BLaER1 (cell line): ENCODE measurements at regions not wholly inside any gene's neighbourhood (a gene's known extent, or its start where the extent isn't known, plus 50 kb on each side); places are given as distances from the start of the nearest gene placed in this dataset.
"Not testable (repeated sequence)": the region's sequence is repeated elsewhere in the genome, so short reads cannot be mapped to it uniquely, and the experiment has no call there.

ENCODE experiments used
- H3K27ac ChIP-seq: shearing (Covaris generic); formaldehyde crosslinking; 2 replicates; pipeline ENCODE4 v1.8.1; 2022
- H3K27me3 ChIP-seq: shearing (Covaris generic); formaldehyde crosslinking; 2 replicates; pipeline ENCODE4 v1.8.1; 2022
- H3K36me3 ChIP-seq: shearing (Covaris generic); formaldehyde crosslinking; 2 replicates; pipeline ENCODE4 v1.8.1; 2022
- H3K4me1 ChIP-seq: shearing (Covaris generic); formaldehyde crosslinking; 2 replicates; pipeline ENCODE4 v1.8.1; 2022
- H3K4me2 ChIP-seq: shearing (Covaris generic); formaldehyde crosslinking; 2 replicates; pipeline ENCODE4 v1.8.1; 2022
- H3K4me3 ChIP-seq: shearing (Covaris generic); formaldehyde crosslinking; 2 replicates; pipeline ENCODE4 v1.8.1; 2022
- H3K9ac ChIP-seq: shearing (Covaris generic); formaldehyde crosslinking; 2 replicates; pipeline ENCODE4 v1.8.1; 2022
- H3K9me3 ChIP-seq: shearing (Covaris generic); formaldehyde crosslinking; 2 replicates; pipeline ENCODE4 v1.8.1; 2022
- H4K20me1 ChIP-seq: shearing (Covaris generic); formaldehyde crosslinking; 2 replicates; pipeline ENCODE4 v1.8.1; 2022
- Cebpa-rat ChIP-seq: shearing (Covaris generic); IDR thresholded peaks from 2 replicates; pipeline ENCODE4 v1.8.1; 2022

DNA sequence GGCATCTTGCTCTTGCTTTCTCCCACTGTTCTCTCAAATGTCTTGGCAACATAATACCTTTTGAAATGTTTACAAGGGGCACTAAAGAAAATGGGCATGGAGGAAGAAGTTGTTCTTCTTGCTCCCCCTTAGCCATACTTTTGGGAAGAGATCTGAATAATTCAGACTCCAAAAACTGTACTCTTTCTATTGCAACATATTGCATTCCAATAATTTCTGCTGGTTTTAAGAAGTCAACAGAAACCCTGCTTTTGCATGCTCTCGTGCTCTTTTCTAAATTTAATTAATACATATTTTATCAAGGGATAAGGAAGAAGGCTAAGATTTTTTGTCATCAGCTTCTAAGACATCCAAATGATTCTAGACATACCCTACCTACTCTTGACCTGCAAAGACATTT, 409.9 kb upstream of the SOX5 start:
- H3K9me3 ChIP-seq, result no peaks in the 10 kb centered on the region
- H3K4me3 ChIP-seq, result no peak overlapping the region
- TF ChIP-seq Cebpa-rat, result no peak
- no peak overlapping the region for H3K27ac ChIP-seq
- H3K36me3 ChIP-seq, result no peaks in the 10 kb centered on the region
- H3K27me3 ChIP-seq, result no peaks in the 10 kb centered on the region
- no peak overlapping the region for H3K9ac ChIP-seq
- no peaks in the 10 kb centered on the region for H4K20me1 ChIP-seq
- no peak overlapping the region for H3K4me2 ChIP-seq
- no peaks in the 10 kb centered on the region for H3K4me1 ChIP-seq

DNA sequence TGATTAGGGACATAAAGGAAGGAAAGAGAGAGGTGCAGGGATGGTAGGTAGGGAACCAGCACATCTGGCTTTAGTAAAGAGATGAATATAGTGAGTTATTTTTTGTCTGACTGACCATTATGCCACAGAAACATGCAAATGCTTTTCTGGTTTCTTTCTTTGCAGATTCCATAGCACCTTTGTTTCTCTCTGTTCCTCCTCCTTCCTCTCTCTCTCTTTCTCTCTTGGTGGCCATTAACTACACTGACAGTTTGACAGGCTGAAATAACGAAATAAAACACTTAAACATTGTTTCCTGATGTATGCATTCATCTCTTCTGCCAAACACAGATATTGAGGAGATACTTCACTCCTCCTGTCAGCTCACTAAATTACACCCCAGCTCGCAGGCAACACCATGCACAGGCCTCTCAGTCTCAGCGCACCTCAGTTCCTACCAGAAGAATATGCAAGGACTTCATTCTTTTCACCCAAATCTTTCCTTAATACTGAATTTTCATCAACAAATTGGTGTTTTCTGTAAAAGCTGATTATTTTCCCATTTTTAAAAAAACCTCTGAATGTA, 406.9 kb upstream of the SOX5 start:
- H4K20me1 ChIP-seq, result no peaks in the 10 kb centered on the region
- no peaks in the 10 kb centered on the region for H3K36me3 ChIP-seq
- H3K9me3 ChIP-seq, result no peaks in the 10 kb centered on the region
- H3K27me3 ChIP-seq, result no peaks in the 10 kb centered on the region
- H3K4me3 ChIP-seq, result no peak overlapping the region
- no peaks in the 10 kb centered on the region for H3K4me1 ChIP-seq
- H3K9ac ChIP-seq, result no peak overlapping the region
- H3K4me2 ChIP-seq, result no peak overlapping the region
- TF ChIP-seq Cebpa-rat, result no peak
- H3K27ac ChIP-seq, result no peak overlapping the region

DNA sequence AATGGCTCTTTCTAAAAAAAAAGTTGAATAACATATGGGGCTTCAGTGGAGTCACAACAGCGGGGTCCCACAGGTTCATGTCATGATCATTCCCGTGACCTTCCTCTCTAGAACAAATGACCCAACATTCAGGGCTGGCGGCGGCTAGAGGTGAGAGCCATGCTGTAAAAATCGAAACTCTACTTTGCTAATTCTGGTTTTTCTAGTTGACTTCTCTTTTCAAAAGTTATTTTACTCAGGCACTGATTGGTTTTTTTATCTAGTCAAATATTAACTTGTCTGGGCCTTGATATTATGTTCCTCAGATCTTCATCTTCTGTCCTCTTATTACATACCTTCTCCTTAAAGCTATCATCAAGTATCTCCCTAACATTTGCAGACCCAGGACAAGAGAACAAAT, 402.9 kb upstream of the SOX5 start:
- Histone ChIP-seq H4K20me1 (no peaks in the 10 kb centered on the region), H3K4me2 (no peak overlapping the region), H3K4me3 (no peak overlapping the region), H3K4me1 (no peaks in the 10 kb centered on the region), H3K36me3 (no peaks in the 10 kb centered on the region), H3K27ac (no peak overlapping the region), H3K9ac (no peak overlapping the region), H3K27me3 (no peaks in the 10 kb centered on the region), H3K9me3 (0 out of 2 replicates have a peak, but pooled peaks cover 8% of the 10 kb centered on the region)
- TF ChIP-seq Cebpa-rat, result no peak

DNA sequence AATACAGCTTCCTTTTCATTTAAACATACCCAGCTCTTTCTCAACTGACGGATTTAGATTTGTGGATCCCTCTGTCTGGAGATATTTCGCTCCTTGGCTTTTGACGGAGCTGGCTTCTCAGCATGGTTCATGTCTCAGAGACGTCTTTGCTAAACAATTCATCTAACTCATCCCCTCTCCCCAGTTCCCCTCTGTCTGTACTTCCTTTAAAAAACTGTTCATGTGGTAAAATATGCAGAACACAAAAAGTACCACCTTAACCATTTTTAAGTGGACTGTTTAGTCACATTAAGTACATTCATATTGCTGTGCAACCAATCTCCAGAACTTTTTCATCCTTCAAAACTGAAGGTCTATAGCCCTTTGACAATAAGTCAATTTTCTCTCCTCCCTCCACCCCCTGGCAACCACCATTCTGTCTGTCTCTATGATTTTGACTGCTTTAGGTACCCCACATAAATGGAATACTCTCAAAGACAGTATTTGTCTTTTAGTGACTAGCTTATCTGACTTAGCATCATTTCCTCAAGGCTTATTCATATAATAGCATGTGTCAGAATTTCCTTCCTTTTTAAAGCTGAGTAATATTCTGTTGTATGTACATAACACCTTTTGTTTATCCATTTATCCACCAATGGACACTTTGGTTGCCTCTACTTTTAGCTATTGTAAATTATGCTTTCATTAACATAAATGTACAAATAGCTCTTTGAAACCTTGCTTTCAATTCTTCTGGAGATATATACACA, 399.8 kb upstream of the SOX5 start:
- Histone ChIP-seq H3K36me3 (no peaks in the 10 kb centered on the region), H3K27me3 (no peaks in the 10 kb centered on the region), H3K4me1 (no peaks in the 10 kb centered on the region), H3K9me3 (0 out of 2 replicates have a peak, but pooled peaks cover 8% of the 10 kb centered on the region), H3K9ac (no peak overlapping the region), H3K4me3 (no peak overlapping the region), H4K20me1 (no peaks in the 10 kb centered on the region), H3K4me2 (no peak overlapping the region), H3K27ac (no peak overlapping the region)
- no peak for TF ChIP-seq Cebpa-rat

DNA sequence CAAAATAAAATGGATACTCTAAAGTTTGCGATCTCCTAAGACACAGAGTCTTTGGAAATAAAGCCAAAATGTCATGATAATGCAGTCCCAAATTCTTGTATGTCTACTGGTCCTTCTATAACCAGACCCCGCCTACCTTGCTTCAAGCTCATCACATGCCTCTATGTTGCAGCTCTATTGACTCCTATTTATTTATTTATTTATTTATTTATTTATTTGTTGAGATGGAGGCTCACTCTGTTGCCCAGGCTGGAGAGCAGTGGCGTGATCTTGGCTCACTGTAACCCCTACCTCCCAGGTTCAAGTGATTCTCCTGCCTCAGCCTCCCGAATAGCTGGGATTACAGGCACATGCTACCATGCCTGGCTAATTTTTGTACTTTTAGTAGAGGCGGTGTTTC, 398.7 kb upstream of the SOX5 start:
- H3K9me3 ChIP-seq, H3K4me1 ChIP-seq, H4K20me1 ChIP-seq, H3K27ac ChIP-seq, H3K27me3 ChIP-seq, H3K9ac ChIP-seq, H3K4me3 ChIP-seq, H3K36me3 ChIP-seq, H3K4me2 ChIP-seq: not testable (repeated sequence)

DNA sequence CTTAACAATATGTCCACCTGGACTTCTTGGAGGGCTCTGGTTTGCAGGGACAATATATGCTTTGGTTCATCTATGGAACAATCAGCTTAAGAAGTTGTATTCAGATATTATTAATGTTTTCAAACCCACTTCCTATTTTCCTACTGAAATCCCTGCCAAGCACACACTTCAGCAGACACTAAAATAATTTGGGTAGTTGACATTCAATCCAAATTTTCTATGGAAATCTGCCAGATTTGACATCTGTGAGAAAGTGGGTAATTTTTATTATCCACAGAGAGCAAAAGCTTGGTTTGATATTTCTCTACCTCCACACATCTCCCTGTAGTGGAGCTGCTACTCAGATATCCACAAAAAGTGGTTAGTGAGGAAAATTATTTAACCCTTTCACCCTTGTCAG, 378.8 kb upstream of the SOX5 start:
- no peaks in the 10 kb centered on the region for H3K36me3 ChIP-seq
- no peaks in the 10 kb centered on the region for H4K20me1 ChIP-seq
- H3K27me3 ChIP-seq, result no peaks in the 10 kb centered on the region
- no peak for TF ChIP-seq Cebpa-rat
- no peaks in the 10 kb centered on the region for H3K9me3 ChIP-seq
- H3K9ac ChIP-seq, result no peak overlapping the region
- no peak overlapping the region for H3K27ac ChIP-seq
- no peak overlapping the region for H3K4me3 ChIP-seq
- no peak overlapping the region for H3K4me2 ChIP-seq
- no peaks in the 10 kb centered on the region for H3K4me1 ChIP-seq

DNA sequence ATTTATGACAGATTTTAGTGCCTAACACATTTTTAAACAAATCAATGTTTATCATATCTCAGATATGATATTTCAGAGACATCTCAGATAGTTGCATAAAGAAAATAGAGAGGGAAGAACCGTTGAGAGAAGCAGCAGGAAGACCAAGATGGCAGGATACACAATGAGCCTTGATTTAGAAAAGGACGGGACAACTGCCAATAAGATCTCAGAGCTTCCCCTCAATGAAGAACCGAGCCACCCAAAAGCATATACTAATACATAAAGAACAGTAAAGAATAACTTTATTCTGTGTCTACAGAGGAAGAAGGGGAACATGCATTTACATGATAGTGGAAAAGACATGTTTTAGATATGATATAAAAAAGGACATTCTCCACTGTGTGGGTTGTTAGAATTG, 375.9 kb upstream of the SOX5 start:
- H3K36me3 ChIP-seq, result no peaks in the 10 kb centered on the region
- H3K27me3 ChIP-seq, result no peaks in the 10 kb centered on the region
- TF ChIP-seq Cebpa-rat, result no peak
- no peak overlapping the region for H3K27ac ChIP-seq
- H3K4me2 ChIP-seq, result no peak overlapping the region
- H4K20me1 ChIP-seq, result no peaks in the 10 kb centered on the region
- H3K9ac ChIP-seq, result no peak overlapping the region
- H3K4me1 ChIP-seq, result no peaks in the 10 kb centered on the region
- no peak overlapping the region for H3K4me3 ChIP-seq
- no peaks in the 10 kb centered on the region for H3K9me3 ChIP-seq

DNA sequence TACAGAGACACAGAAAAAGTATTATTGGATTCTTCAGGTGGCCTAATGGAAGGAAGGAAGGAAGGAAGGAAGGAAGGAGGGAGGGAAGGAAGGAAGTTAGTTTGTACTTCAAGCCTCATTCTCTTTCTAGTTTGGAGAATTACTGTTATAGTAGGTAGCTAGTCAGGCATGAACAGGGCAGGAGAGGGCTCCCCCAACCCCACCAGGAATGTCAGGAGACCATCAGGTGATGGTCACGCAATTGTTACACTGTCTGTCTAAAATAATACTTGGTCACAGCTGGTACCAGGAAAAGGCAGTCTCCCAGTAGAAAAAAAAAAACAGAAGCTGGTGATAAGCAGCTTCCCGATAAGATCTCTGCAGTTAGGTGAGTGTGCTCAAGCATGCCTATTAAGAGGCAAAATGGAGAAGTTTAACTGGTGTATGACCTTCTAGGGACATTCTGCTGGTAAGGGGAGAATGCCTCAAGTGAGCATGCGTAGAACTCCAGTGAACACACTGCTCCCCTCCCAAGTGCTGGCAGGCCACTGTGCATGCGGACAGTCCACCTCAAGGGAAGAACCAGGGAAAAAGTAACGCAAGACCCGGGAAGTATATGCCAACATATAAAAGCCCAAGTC, 358.4 kb upstream of the SOX5 start:
- no peak overlapping the region for H3K27ac ChIP-seq
- H3K4me3 ChIP-seq, result no peak overlapping the region
- H3K4me2 ChIP-seq, result peak overlapping the region; percentile 27; the same call in 1 of the 2 replicates

DNA sequence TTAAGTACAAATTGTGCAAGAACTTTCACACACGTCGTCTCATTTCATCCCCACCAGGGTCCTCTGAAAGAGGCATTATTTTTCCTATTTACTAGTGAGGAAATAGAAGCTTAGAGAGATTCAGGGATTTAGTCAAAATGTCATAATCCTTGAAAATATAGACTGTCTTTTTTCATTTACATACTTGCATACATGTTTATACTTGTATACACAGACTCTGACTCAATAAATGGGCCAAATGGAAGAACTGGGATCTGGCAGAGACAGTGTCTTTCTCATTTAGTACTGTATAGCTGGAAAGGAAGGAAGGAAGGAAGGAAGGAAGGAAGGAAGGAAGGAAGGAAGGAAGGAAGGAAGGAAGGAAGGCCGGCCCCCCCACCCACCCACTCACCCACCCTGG, 357.7 kb upstream of the SOX5 start:
- no peak overlapping the region for H3K27ac ChIP-seq
- no peak for TF ChIP-seq Cebpa-rat
- peaks cover 6% of the 10 kb centered on the region for H3K4me1 ChIP-seq
- H3K4me2 ChIP-seq, result no peak overlapping the region
- no peaks in the 10 kb centered on the region for H3K36me3 ChIP-seq
- H3K4me3 ChIP-seq, result no peak overlapping the region
- no peak overlapping the region for H3K9ac ChIP-seq
- no peaks in the 10 kb centered on the region for H3K27me3 ChIP-seq
- H4K20me1 ChIP-seq, result no peaks in the 10 kb centered on the region
- no peaks in the 10 kb centered on the region for H3K9me3 ChIP-seq

More for the DNA sequence above, 358.4 kb upstream of the SOX5 start:
- no peaks in the 10 kb centered on the region for H3K36me3 ChIP-seq
- no peak for TF ChIP-seq Cebpa-rat
- no peaks in the 10 kb centered on the region for H4K20me1 ChIP-seq
- no peak overlapping the region for H3K9ac ChIP-seq
- H3K9me3 ChIP-seq, result no peaks in the 10 kb centered on the region
- H3K4me1 ChIP-seq, result peaks cover 6% of the 10 kb centered on the region
- no peaks in the 10 kb centered on the region for H3K27me3 ChIP-seq

DNA sequence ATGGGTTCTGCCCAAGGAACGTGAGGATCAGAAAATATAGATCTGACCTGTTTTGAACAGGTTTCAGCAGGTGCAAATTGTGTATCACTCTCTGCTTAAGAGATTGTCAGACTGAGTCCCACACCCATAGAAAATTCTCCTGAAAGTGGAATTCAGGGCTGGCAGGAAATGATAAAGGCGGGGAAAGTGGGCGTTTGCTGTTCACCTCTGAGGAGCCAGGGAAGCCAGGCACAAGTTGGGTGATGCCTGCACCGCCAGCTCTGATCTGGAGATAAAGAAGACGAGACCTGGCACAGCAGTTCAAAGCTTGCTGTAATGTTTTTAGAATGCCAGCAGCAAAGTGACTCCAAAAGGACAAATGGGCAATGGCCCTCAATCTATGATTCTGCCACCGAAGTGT, 356.5 kb upstream of the SOX5 start:
- no peak for TF ChIP-seq Cebpa-rat
- Histone ChIP-seq H3K9me3 (no peaks in the 10 kb centered on the region), H3K27ac (no peak overlapping the region), H3K4me3 (no peak overlapping the region), H3K36me3 (no peaks in the 10 kb centered on the region), H3K4me2 (no peak overlapping the region), H3K9ac (no peak overlapping the region), H3K4me1 (peaks cover 6% of the 10 kb centered on the region), H3K27me3 (no peaks in the 10 kb centered on the region), H4K20me1 (no peaks in the 10 kb centered on the region)
